HL-60 (cell line): ENCODE measurements at regions not wholly inside any gene's neighbourhood (a gene's known extent, or its start where the extent isn't known, plus 50 kb on each side); places are given as distances from the start of the nearest gene placed in this dataset.

Source experiments
- CTCF ChIP-seq: IDR thresholded peaks from one replicate; pipeline ENCODE4 v1.5.1; 2011; ENCODE audit warnings: low read length, control low read depth, inconsistent platforms; ENCODE audit not compliant: insufficient read depth
- GABPA ChIP-seq: IDR thresholded peaks from 2 replicates; pipeline ENCODE4 v1.6.1; 2012; ENCODE audit warnings: low read depth
- POLR2AphosphoS5 ChIP-seq: IDR thresholded peaks from 2 replicates; pipeline ENCODE4 v1.6.1; 2012; ENCODE audit warnings: low read depth
- REST ChIP-seq: IDR thresholded peaks from 2 replicates; pipeline ENCODE4 v1.6.1; 2012; ENCODE audit warnings: low read depth; ENCODE audit not compliant: insufficient replicate concordance
- SPI1 ChIP-seq: IDR thresholded peaks from 2 replicates; pipeline ENCODE4 v1.6.1; 2012; ENCODE audit warnings: low read depth, mild to moderate bottlenecking, borderline replicate concordance

- TF ChIP-seq CTCF (no peak), POLR2AphosphoS5 (no peak), GABPA (no peak), REST (no peak), SPI1 (no peak)
These were observed 142.9 kb upstream of the SLC30A5 start for GRCh38 chr5:68950930-68951329.
